Ovary (tissue), 7 donors: ENCODE measurements at regions not wholly inside any gene's neighbourhood (a gene's known extent, or its start where the extent isn't known, plus 50 kb on each side); places are given as distances from the start of the nearest gene placed in this dataset.

Source experiments
- DNase-seq, 5 donors: peaks; one replicate each; pipeline ENCODE4 v3.0.0-alpha.2; 2019 to 2020
- H3K27ac ChIP-seq, 2 donors: fragments of 200-600 bp; one replicate each; pipeline versions ENCODE4 v1.5.1 to v1.8.0; 2019 to 2022
- H3K27me3 ChIP-seq: fragments of 200-600 bp; one replicate; pipeline ENCODE4 v1.8.0; 2022
- H3K36me3 ChIP-seq: fragments of 200-600 bp; sonication (generic); one replicate; pipeline ENCODE4 v1.5.1; 2019
- H3K4me1 ChIP-seq: one replicate; pipeline ENCODE4 v1.8.1; 2013; ENCODE audit warnings: mild to moderate bottlenecking, moderate library complexity; ENCODE audit not compliant: insufficient read depth
- H3K4me3 ChIP-seq: fragments of 200-600 bp; sonication (generic); one replicate; pipeline ENCODE4 v1.5.1; 2017
- H3K9me3 ChIP-seq, 2 donors: fragments of 200-600 bp in 1 of 2; sonication (generic) in 1 of 2; one replicate each; pipeline versions ENCODE4 v1.5.1 to v1.8.1; 2013 to 2019; ENCODE audit warnings: mild to moderate bottlenecking in 1 of 2, moderate library complexity in 1 of 2
- EP300 ChIP-seq: sonication (generic); formaldehyde crosslinking; IDR thresholded peaks from one replicate; pipeline ENCODE4 v1.6.1; 2017; ENCODE audit warnings: antibody characterized with exemption
- POLR2A ChIP-seq: fragments of 450-650 bp; IDR thresholded peaks from one replicate; pipeline ENCODE4 v1.6.1; 2017; ENCODE audit warnings: antibody characterized with exemption, mild to moderate bottlenecking, moderate library complexity
- WGBS, 3 donors: extraction: QIAGEN DNeasy Blood & Tissue Kit in 1 of 3; methylation state at CpG; one replicate each; pipeline versions ENCODE4 v1.1.5 to v1.1.7; 2013 to 2017; 5-methylcytosine and 5-hydroxymethylcytosine counted together
- intact Hi-C, 4 donors: fragments of 100-400 bp; cut with DNase I; formaldehyde crosslinking; loops; one replicate each; pipeline versions ENCODE4 v1.11.0 to v1.15.1; 2022 to 2023
- TF ChIP-seq, protein P1 (sequence below), 3 donors: fragments of 450-650 bp in 2 of 3; fragments of 200-600 bp in 1 of 3; IDR thresholded peaks; one replicate each; pipeline versions ENCODE4 v1.5.1 to v1.8.0; 2016 to 2022; ENCODE audit warnings: antibody characterized with exemption in 3 of 3, mild to moderate bottlenecking in 1 of 3
- donor health status: DM: no; HTN: no; CAD: no; lungs with moderate emphysema.
- donor health status: DM: no; HTN: no; CAD: no.
- donor health status: Bipolar disorder and iron deficiency.
- donor health status: DM: no; HTN: no; CAD: no.
- donor health status: DM: yes; HTN: yes; CAD: no.

GRCh38 chr15:62758126-62758951 is 284.2 kb upstream of the TPM1 start:
- Histone ChIP-seq H3K4me1 (peaks cover 9% of the 10 kb centered on the region), H3K9me3 (no peaks in the 10 kb centered on the region), H3K27me3 (no peaks in the 10 kb centered on the region), H3K27ac (peak overlapping the region in 1 of 2 donors; percentile 55), H3K4me3 (no peak overlapping the region), H3K36me3 (no peaks in the 10 kb centered on the region)
- no peak for TF ChIP-seq EP300
- TF ChIP-seq, protein P1, sequence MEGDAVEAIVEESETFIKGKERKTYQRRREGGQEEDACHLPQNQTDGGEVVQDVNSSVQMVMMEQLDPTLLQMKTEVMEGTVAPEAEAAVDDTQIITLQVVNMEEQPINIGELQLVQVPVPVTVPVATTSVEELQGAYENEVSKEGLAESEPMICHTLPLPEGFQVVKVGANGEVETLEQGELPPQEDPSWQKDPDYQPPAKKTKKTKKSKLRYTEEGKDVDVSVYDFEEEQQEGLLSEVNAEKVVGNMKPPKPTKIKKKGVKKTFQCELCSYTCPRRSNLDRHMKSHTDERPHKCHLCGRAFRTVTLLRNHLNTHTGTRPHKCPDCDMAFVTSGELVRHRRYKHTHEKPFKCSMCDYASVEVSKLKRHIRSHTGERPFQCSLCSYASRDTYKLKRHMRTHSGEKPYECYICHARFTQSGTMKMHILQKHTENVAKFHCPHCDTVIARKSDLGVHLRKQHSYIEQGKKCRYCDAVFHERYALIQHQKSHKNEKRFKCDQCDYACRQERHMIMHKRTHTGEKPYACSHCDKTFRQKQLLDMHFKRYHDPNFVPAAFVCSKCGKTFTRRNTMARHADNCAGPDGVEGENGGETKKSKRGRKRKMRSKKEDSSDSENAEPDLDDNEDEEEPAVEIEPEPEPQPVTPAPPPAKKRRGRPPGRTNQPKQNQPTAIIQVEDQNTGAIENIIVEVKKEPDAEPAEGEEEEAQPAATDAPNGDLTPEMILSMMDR (IDR thresholded peaks at IDR 0.05) = no peak
- no peak for TF ChIP-seq POLR2A
- peak in 2 of 5 donors; percentile 48 to 62 for DNase-seq
- WGBS, 3 donors = 11 to 18% (median 17%) methylated on average over 11 of the region's 11 CpGs
- intact Hi-C loops = no loop called here

DNA sequence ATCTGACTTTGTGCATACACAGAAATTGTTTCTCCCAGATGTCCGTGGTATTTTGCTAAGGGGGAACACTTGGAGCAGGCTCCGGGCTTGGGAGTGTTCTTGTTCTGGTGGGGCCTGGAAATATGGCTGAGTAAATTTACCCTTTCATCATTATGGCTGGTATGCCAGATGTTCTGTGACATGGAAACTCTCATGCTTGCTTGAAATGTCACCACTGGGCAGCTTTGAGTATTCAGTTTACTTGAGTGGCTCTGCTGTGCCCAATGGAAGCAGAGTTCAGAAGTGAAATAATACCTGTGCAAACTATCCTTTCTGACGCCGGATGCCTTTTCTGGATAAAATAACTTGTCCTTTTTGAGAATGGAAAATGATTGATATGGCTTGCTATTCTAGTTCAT is 283.6 kb upstream of the TPM1 start:
- Histone ChIP-seq H3K36me3 (no peaks in the 10 kb centered on the region), H3K9me3 (no peaks in the 10 kb centered on the region), H3K4me3 (no peak overlapping the region), H3K27ac (peak overlapping the region in 1 of 2 donors; percentile 55), H3K27me3 (no peaks in the 10 kb centered on the region), H3K4me1 (peaks cover 9% of the 10 kb centered on the region)
- intact Hi-C loops = no loop called here
- 49 to 56% (median 50%) methylated on average over 4 of the region's 4 CpGs for WGBS, 3 donors
- TF ChIP-seq POLR2A (no peak), EP300 (no peak)
- TF ChIP-seq, protein P1 (IDR thresholded peaks at IDR 0.05) = no peak
- no peak for DNase-seq

DNA sequence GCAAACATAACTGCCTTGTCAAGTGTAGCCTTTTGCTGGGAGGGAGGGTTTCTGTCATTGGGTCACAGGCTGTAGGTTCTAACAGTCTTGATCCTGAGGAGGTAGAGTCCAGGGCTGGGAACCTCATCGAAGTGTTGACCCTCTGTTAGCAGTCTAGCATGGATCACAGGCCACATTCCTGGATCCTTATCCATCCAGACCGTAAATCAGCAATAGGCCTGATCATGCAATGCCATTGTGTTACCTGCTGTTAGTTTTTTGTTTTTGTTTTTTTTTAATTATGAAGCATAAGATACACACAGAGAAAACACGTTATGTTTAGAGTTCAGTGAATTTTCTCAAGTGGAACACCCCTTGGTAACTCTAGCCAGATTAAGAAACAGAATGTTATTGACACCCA is 282.0 kb upstream of the TPM1 start:
- Histone ChIP-seq H3K27ac (no peak overlapping the region), H3K36me3 (no peaks in the 10 kb centered on the region), H3K4me3 (no peak overlapping the region), H3K9me3 (no peaks in the 10 kb centered on the region), H3K4me1 (peaks cover 9% of the 10 kb centered on the region), H3K27me3 (no peaks in the 10 kb centered on the region)
- intact Hi-C loops = no loop called here
- WGBS, 3 donors = 84 to 88% (median 84%) methylated on average over 3 of the region's 3 CpGs
- TF ChIP-seq, protein P1 (IDR thresholded peaks at IDR 0.05) = no peak
- TF ChIP-seq EP300 (no peak), POLR2A (no peak)
- DNase-seq = no peak

DNA sequence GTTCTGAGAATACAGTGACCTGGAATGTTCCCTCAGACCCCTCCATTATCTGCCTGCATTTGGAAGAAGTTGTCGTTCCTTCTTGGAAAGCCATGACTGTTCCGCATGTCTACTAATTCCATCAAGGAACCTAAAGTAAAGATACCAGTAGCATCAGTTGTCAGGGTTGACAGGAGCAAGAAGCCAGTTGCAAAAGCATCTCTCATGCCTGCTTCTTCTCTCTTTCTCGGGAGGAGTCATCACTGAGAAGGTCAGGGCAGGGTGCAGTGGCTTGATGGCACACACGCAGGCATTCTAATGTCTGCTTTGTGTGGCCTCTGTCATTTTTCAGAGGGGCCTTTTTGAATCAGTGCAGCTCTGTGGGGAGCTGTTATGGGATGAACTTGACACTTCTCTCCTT is 276.6 kb upstream of the TPM1 start:
- intact Hi-C loops = no loop called here
- Histone ChIP-seq H3K27me3 (no peaks in the 10 kb centered on the region), H3K4me3 (no peak overlapping the region), H3K36me3 (no peaks in the 10 kb centered on the region), H3K4me1 (no peaks in the 10 kb centered on the region), H3K27ac (no peak overlapping the region), H3K9me3 (no peaks in the 10 kb centered on the region)
- 76 to 87% (median 82%) methylated on average over 4 of the region's 4 CpGs for WGBS, 3 donors
- TF ChIP-seq POLR2A (no peak), EP300 (no peak)
- TF ChIP-seq, protein P1 (IDR thresholded peaks at IDR 0.05) = no peak
- no peak for DNase-seq
